MM.1S (cell line): ENCODE measurements at regions not wholly inside any gene's neighbourhood (a gene's known extent, or its start where the extent isn't known, plus 50 kb on each side); places are given as distances from the start of the nearest gene placed in this dataset.

Experiments
- EZH2 ChIP-seq: fragments of 300-600 bp; sonication (generic); optimal IDR thresholded peaks from 2 replicates; pipeline ENCODE3; 2017; ENCODE audit warnings: low read depth, mild to moderate bottlenecking, antibody characterized with exemption, low read length, mixed read lengths
- EZH2phosphoT487 ChIP-seq: fragments of 300-600 bp; sonication (generic); IDR thresholded peaks from 2 replicates; pipeline ENCODE4 v1.6.1; 2018; ENCODE audit warnings: antibody characterized with exemption, low read length
- TF ChIP-seq, protein P1 (sequence below): fragments of 300-600 bp; sonication (generic); IDR thresholded peaks from 2 replicates; pipeline ENCODE4 v1.5.1; 2016; ENCODE audit warnings: antibody characterized with exemption, low read length, mixed read lengths

DNA sequence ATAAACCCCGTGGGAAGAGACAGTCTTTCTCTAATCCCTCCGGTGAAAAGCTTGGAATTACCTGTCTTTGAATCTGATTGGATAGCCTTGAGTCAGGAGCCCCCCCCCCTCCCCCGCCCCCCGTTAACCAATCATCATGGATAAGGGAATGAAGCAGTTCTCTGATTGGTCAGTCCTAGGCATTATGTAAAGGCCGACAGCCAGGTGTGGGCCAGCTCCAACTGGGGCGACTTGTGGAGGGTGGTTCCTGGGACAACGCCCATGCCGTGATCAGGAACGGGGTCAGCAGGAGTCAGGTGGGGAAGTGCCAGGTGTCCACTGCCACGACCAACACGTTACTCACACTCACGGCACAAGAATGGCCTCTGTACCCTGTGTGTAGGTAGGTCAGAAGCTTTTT, 406.8 kb upstream of the SULF2 start:
- TF ChIP-seq, protein P1, sequence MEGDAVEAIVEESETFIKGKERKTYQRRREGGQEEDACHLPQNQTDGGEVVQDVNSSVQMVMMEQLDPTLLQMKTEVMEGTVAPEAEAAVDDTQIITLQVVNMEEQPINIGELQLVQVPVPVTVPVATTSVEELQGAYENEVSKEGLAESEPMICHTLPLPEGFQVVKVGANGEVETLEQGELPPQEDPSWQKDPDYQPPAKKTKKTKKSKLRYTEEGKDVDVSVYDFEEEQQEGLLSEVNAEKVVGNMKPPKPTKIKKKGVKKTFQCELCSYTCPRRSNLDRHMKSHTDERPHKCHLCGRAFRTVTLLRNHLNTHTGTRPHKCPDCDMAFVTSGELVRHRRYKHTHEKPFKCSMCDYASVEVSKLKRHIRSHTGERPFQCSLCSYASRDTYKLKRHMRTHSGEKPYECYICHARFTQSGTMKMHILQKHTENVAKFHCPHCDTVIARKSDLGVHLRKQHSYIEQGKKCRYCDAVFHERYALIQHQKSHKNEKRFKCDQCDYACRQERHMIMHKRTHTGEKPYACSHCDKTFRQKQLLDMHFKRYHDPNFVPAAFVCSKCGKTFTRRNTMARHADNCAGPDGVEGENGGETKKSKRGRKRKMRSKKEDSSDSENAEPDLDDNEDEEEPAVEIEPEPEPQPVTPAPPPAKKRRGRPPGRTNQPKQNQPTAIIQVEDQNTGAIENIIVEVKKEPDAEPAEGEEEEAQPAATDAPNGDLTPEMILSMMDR = no peak
- TF ChIP-seq EZH2phosphoT487 (no peak), EZH2 (no peak)
